Nephron (organoid): ENCODE measurements at regions not wholly inside any gene's neighbourhood (a gene's known extent, or its start where the extent isn't known, plus 50 kb on each side); places are given as distances from the start of the nearest gene placed in this dataset.
"Not testable (repeated sequence)": the region's sequence is repeated elsewhere in the genome, so short reads cannot be mapped to it uniquely, and the experiment has no call there.

Experiments used
- H3K27ac Mint-ChIP-seq, 3 experiments: 2 replicates each; pipeline ENCODE4 v1.8.0; 2020; ENCODE audit warnings: mixed read lengths in 3 of 3, mild to moderate bottlenecking in 2 of 3, moderate library complexity in 1 of 3
- H3K27me3 Mint-ChIP-seq: 2 replicates; pipeline ENCODE4 v1.8.0; 2021; ENCODE audit warnings: low read depth, mild to moderate bottlenecking, moderate library complexity, mixed read lengths
- H3K36me3 Mint-ChIP-seq: 2 replicates; pipeline ENCODE4 v1.8.0; 2020; ENCODE audit warnings: low read depth, mixed read lengths
- H3K4me1 Mint-ChIP-seq: 2 replicates; pipeline ENCODE4 v1.8.0; 2020; ENCODE audit warnings: mixed read lengths
- H3K4me3 Mint-ChIP-seq, 3 experiments: 2 replicates each; pipeline ENCODE4 v1.8.0; 2020; ENCODE audit warnings: mild to moderate bottlenecking in 3 of 3, mixed read lengths in 3 of 3, moderate library complexity in 2 of 3
- H3K9me3 Mint-ChIP-seq: 2 replicates; pipeline ENCODE4 v1.8.0; 2020; ENCODE audit warnings: mixed read lengths
- CTCF ChIP-seq, 3 experiments: fragments of 200-600 bp; sonication (generic); IDR thresholded peaks; one replicate each; pipeline ENCODE4 v1.5.0; 2021; ENCODE audit warnings: antibody characterized with exemption in 3 of 3; ENCODE audit not compliant: unreplicated experiment in 3 of 3

DNA sequence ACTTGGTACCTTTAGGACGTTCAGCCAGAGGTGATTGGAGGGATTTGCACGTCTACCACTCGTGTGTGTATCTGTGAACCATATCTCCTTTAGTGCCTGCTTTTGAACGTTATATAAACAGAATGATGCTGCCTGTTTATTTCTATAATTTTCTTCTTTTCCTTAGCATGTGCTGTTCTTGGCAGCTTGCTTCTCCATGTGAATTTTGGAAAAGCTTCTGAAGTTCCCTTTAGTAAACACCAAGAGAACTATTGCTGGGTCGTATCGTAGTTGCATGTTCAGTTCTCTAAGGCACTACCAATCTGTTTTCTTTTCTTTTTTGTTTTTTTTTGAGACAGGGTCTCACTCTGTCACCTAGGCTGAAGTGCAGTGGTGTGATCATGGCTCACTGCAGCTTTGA, 73.8 kb upstream of the FANCC start:
- H3K27me3 Mint-ChIP-seq, H3K4me3 Mint-ChIP-seq, H3K27ac Mint-ChIP-seq: not testable (repeated sequence)
- peaks cover 19% of the 10 kb centered on the region for H3K4me1 Mint-ChIP-seq
- H3K9me3 Mint-ChIP-seq = peaks cover 12% of the 10 kb centered on the region
- H3K36me3 Mint-ChIP-seq = peaks cover 13% of the 10 kb centered on the region

GRCh38 chr9:95389373-95389772, 71.9 kb upstream of the FANCC start:
- Mint-ChIP-seq H3K4me1 (peaks cover 19% of the 10 kb centered on the region), H3K9me3 (no peaks in the 10 kb centered on the region), H3K27ac (no peak overlapping the region), H3K4me3 (no peak overlapping the region), H3K36me3 (no peaks in the 10 kb centered on the region), H3K27me3 (no peaks in the 10 kb centered on the region)
- no peak for TF ChIP-seq CTCF (IDR thresholded peaks at IDR 0.05; ENCODE audit: unreplicated experiment in 3 of 3)

DNA sequence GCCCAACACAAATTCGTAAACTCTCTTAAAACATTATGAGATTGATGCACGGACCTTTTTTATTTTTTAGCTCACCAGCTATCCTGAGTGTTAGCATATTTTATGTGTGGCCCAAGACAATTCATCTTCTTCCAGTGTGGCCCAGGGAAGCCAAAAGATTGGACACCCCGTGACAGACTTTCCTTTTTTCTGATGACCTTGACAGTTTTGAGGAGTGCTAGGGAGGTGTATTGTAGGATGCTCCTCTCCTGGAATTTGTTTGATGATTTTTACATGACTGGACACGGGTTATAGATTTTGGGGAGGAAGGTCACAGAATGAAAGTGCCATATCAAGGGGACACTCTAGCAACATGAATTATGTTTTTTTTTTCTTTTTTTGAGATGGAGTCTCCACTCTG, 69.3 kb upstream of the FANCC start:
- no peak for TF ChIP-seq CTCF (IDR thresholded peaks at IDR 0.05; ENCODE audit: unreplicated experiment in 3 of 3)
- Mint-ChIP-seq H3K9me3 (no peaks in the 10 kb centered on the region), H3K36me3 (no peaks in the 10 kb centered on the region), H3K27ac (no peak overlapping the region), H3K27me3 (no peaks in the 10 kb centered on the region), H3K4me3 (no peak overlapping the region), H3K4me1 (peaks cover 19% of the 10 kb centered on the region)

DNA sequence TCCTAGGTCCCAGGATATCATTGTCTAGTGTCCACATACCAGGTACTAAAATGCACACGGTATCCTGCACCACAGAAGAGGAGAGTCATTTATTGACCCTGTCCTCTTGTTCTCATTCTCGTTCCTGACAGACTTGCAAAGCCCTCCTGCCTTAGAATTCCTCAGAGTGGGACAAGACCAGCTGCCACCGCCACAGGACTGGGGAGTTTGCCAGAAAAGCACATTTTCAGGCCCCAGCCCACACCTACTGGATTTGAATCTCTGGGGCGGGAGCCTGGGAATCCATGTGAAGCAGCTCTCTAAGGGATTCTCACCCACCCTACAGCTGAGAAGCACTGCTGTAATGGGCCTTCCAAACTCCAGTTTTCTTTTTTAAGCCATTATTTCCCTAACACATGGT, 68.0 kb upstream of the FANCC start:
- Mint-ChIP-seq H3K9me3 (no peaks in the 10 kb centered on the region), H3K27ac (no peak overlapping the region), H3K36me3 (no peaks in the 10 kb centered on the region), H3K4me1 (peaks cover 19% of the 10 kb centered on the region), H3K4me3 (no peak overlapping the region), H3K27me3 (no peaks in the 10 kb centered on the region)
- no peak for TF ChIP-seq CTCF (IDR thresholded peaks at IDR 0.05; ENCODE audit: unreplicated experiment in 3 of 3)

- H3K27me3 Mint-ChIP-seq = no peaks in the 10 kb centered on the region
- H3K4me1 Mint-ChIP-seq = peaks cover 12% of the 10 kb centered on the region
- H3K36me3 Mint-ChIP-seq = no peaks in the 10 kb centered on the region
Measured at GRCh38 chr9:95383845-95384244, 66.3 kb upstream of the FANCC start.

DNA sequence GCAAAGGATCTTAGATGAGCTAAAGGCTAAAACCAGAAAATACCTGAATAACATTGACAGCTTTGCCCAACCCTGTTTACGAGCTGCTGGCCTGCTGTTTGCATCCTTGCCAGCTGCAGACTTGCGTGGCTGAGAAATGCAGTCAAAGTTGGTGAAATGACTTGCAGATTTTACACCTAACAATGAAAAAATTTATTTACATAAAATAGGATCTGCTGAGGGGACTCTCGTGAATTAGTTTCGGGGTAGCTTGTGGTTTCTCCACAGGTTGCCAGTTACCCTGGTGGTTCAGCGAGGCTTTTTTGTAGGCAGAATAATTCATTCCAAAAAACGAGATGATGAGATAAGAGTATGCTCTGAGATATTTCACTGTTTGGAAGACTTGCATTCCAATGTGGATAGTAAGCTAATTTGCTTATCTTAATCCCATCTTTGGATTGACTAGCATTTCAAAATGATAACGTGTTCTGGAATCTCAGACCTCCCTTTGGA, 65.7 kb upstream of the FANCC start:
- Mint-ChIP-seq H3K27ac (no peak overlapping the region), H3K27me3 (no peaks in the 10 kb centered on the region), H3K36me3 (no peaks in the 10 kb centered on the region), H3K4me1 (peaks cover 12% of the 10 kb centered on the region), H3K9me3 (peaks cover 2% of the 10 kb centered on the region), H3K4me3 (no peak overlapping the region)
- TF ChIP-seq CTCF (IDR thresholded peaks at IDR 0.05; ENCODE audit: unreplicated experiment in 3 of 3) = no peak

More at GRCh38 chr9:95383845-95384244, 66.3 kb upstream of the FANCC start:
- no peak for TF ChIP-seq CTCF (IDR thresholded peaks at IDR 0.05; ENCODE audit: unreplicated experiment in 3 of 3)
- no peaks in the 10 kb centered on the region for H3K9me3 Mint-ChIP-seq
- H3K27ac Mint-ChIP-seq = no peak overlapping the region
- no peak overlapping the region for H3K4me3 Mint-ChIP-seq
